SIG-M5 treated with dmso at 0.1 percent for 504 hours (cell line): ENCODE measurements at regions not wholly inside any gene's neighbourhood (a gene's known extent, or its start where the extent isn't known, plus 50 kb on each side); places are given as distances from the start of the nearest gene placed in this dataset.
A peak's percentile ranks its signal among the peaks of the same experiment; 100 is the strongest.
"Not testable (repeated sequence)": the region's sequence is repeated elsewhere in the genome, so short reads cannot be mapped to it uniquely, and the experiment has no call there.

Source experiments
- DNase-seq: peaks from one replicate; lab custom pipeline; 2025; ENCODE audit not compliant: unreplicated experiment; lab: John Stamatoyannopoulos, UW

- no peak for DNase-seq
Observed at GRCh38 chr4:79266136-79266535, 59.7 kb downstream of the NAA11 start.

- no peak for DNase-seq
Observed at GRCh38 chr4:79259242-79259641, 66.6 kb downstream of the NAA11 start.

- no peak for DNase-seq
Observed at GRCh38 chr4:79258614-79259176, 67.2 kb downstream of the NAA11 start.

- DNase-seq: no peak
Observed at GRCh38 chr4:79257953-79258613, 67.8 kb downstream of the NAA11 start.

- DNase-seq: no peak
Observed at GRCh38 chr4:79255793-79256192, 70.1 kb downstream of the NAA11 start.

GRCh38 chr4:79253924-79254323 is 71.9 kb downstream of the NAA11 start:
- no peak for DNase-seq

GRCh38 chr4:79253168-79253567 is 72.7 kb downstream of the NAA11 start:
- no peak for DNase-seq

GRCh38 chr4:79250887-79251286 is 75.0 kb downstream of the NAA11 start:
- no peak for DNase-seq

GRCh38 chr4:79249881-79250503 is 75.9 kb downstream of the NAA11 start:
- no peak for DNase-seq

- no peak for DNase-seq
Observed at GRCh38 chr4:79248610-79249009, 77.3 kb downstream of the NAA11 start.

- DNase-seq: no peak
Observed at GRCh38 chr4:79247695-79248394, 78.0 kb downstream of the NAA11 start.

GRCh38 chr4:79245200-79245940 is 80.5 kb downstream of the NAA11 start:
- not testable (repeated sequence) for DNase-seq

GRCh38 chr4:79241846-79242245 is 84.0 kb downstream of the NAA11 start:
- peak; percentile 9 for DNase-seq

- no peak for DNase-seq
Observed at GRCh38 chr4:79237851-79238250, 88.0 kb downstream of the NAA11 start.

- no peak for DNase-seq
Observed at GRCh38 chr4:79236785-79237184, 89.1 kb downstream of the NAA11 start.

GRCh38 chr4:79235095-79235494 is 90.8 kb downstream of the NAA11 start:
- DNase-seq: no peak

GRCh38 chr4:79233820-79234219 is 92.0 kb downstream of the NAA11 start:
- DNase-seq: no peak

GRCh38 chr4:79232540-79232939 is 93.3 kb downstream of the NAA11 start:
- no peak for DNase-seq

- no peak for DNase-seq
Observed at GRCh38 chr4:79227860-79228259, 98.0 kb downstream of the NAA11 start.

GRCh38 chr4:79225360-79225759 is 100.5 kb downstream of the NAA11 start:
- DNase-seq: no peak

GRCh38 chr4:79224777-79225104 is 101.1 kb downstream of the NAA11 start:
- DNase-seq: no peak
